ENCODE measurements at regions not wholly inside any gene's neighbourhood (a gene's known extent, or its start where the extent isn't known, plus 50 kb on each side); places are given as distances from the start of the nearest gene placed in this dataset.

DNA sequence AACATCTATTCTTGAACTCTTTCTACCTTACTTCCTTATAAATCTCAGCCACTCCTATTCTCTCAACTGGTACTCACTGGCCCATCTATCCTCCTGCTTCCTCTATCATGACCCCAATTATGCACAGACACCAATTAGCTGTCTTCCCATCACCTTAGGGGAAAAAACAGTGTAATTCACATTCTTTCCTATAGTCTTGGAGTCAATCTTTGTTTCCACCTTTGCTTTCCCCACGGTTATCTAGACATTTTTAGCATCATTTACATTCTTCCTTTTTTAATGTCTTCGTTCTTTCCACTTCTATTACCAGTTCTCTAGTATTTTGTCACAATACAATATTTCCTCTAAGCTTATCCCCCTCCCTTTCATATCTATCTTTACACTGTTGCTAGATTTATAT is 449.4 kb downstream of the TMEM38B start:
- TF ChIP-seq, protein P1, sequence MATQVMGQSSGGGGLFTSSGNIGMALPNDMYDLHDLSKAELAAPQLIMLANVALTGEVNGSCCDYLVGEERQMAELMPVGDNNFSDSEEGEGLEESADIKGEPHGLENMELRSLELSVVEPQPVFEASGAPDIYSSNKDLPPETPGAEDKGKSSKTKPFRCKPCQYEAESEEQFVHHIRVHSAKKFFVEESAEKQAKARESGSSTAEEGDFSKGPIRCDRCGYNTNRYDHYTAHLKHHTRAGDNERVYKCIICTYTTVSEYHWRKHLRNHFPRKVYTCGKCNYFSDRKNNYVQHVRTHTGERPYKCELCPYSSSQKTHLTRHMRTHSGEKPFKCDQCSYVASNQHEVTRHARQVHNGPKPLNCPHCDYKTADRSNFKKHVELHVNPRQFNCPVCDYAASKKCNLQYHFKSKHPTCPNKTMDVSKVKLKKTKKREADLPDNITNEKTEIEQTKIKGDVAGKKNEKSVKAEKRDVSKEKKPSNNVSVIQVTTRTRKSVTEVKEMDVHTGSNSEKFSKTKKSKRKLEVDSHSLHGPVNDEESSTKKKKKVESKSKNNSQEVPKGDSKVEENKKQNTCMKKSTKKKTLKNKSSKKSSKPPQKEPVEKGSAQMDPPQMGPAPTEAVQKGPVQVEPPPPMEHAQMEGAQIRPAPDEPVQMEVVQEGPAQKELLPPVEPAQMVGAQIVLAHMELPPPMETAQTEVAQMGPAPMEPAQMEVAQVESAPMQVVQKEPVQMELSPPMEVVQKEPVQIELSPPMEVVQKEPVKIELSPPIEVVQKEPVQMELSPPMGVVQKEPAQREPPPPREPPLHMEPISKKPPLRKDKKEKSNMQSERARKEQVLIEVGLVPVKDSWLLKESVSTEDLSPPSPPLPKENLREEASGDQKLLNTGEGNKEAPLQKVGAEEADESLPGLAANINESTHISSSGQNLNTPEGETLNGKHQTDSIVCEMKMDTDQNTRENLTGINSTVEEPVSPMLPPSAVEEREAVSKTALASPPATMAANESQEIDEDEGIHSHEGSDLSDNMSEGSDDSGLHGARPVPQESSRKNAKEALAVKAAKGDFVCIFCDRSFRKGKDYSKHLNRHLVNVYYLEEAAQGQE (IDR thresholded peaks at IDR 0.05; ENCODE audit: low read depth) = no peak
- no peak for TF ChIP-seq TAF1 (IDR thresholded peaks at IDR 0.05; ENCODE audit: low read depth)
